ENCODE measurements at regions not wholly inside any gene's neighbourhood (a gene's known extent, or its start where the extent isn't known, plus 50 kb on each side); places are given as distances from the start of the nearest gene placed in this dataset.
"Not testable (repeated sequence)": the region's sequence is repeated elsewhere in the genome, so short reads cannot be mapped to it uniquely, and the experiment has no call there.

- H3K4me3 ChIP-seq (replicated peaks; ENCODE audit: low read depth, low read length), result no peak overlapping the region
- no peak for DNase-seq (ENCODE audit: low read depth)
- TF ChIP-seq CTCF (IDR thresholded peaks at IDR 0.05; ENCODE audit: low read length, missing control alignments), result no peak
Measured at GRCh38 chr3:162704799-162705385, 1208.3 kb downstream of the OTOL1 start.

DNA sequence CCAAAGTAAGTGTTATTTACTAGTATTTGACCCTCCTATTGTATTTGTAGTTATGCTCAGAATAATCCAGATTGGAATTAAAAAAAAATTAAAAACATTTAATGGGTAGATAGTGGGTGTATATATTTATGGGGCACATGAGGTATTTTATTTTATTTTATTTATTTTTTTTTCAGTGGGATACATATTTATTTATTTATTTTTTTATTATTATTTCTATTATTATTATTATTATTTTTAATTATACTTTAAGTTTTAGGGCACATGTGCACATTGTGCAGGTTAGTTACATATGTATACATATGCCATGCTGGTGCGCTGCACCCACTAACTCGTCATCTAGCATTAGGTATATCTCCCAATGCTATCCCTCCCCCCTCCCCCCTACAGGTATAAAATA lies 1211.8 kb downstream of the OTOL1 start:
- H3K4me3 ChIP-seq (replicated peaks; ENCODE audit: low read depth, low read length); DNase-seq (ENCODE audit: low read depth): not testable (repeated sequence)

DNA sequence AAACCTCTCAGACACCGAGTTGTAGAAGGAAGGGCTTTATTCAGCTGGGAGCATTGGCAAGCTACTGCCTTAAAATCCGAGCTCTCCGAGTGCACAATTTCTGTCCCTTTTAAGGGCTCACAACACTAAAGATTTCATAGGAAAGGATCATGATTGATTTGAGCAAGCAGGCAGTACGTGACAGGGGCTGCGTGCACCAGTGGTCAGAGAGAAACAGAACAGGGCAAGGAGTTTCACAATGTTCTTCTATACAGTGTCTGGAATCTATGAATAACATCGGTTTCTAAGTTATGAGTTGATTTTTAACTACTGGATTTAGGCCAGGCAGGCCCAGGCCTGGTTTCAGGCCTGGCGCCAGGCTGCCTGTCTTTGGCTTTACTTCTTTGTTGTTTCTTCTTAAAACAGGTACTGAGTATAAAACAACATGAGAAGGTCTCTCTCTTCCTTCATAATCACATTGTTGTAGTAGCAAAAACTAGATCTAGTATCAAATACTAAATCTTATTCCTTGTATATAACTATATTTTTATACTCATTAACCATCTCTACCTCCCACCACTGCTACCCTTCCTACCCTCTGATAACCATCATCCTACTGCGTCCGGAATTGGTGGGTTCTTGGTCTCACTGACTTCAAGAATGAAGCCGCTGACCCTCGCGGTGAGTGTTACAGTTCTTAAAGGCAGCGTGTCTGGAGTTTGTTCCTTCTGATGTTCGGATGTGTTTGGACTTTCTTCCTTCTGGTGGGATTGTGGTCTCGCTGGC lies 1212.5 kb downstream of the OTOL1 start:
- not testable (repeated sequence) for H3K4me3 ChIP-seq (replicated peaks; ENCODE audit: low read depth, low read length); DNase-seq (ENCODE audit: low read depth)

- no peak for DNase-seq (ENCODE audit: low read depth)
- no peak overlapping the region for H3K4me3 ChIP-seq (replicated peaks; ENCODE audit: low read depth, low read length)
- no peak for TF ChIP-seq CTCF (IDR thresholded peaks at IDR 0.05; ENCODE audit: low read length, missing control alignments)
Measured at GRCh38 chr3:162710332-162711112, 1213.9 kb downstream of the OTOL1 start.

DNA sequence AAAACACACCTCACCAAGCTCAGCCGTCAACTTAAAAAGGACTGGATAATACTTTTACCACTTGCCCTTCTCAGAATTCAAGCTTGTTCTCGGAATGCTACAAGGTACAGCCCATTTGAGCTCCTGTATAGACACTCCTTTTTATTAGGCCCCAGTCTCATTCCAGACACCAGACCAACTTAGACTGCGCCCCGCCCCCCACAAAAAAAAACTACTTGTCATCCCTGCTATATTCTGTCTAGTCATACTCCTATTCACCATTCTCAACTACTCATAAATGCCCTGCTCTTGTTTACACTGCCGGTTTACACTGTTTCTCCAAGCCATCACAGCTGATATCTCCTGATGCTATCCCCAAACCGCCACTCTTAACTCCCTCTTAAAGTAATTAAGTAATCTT lies 1220.5 kb downstream of the OTOL1 start:
- DNase-seq (ENCODE audit: low read depth), result not testable (repeated sequence)

DNA sequence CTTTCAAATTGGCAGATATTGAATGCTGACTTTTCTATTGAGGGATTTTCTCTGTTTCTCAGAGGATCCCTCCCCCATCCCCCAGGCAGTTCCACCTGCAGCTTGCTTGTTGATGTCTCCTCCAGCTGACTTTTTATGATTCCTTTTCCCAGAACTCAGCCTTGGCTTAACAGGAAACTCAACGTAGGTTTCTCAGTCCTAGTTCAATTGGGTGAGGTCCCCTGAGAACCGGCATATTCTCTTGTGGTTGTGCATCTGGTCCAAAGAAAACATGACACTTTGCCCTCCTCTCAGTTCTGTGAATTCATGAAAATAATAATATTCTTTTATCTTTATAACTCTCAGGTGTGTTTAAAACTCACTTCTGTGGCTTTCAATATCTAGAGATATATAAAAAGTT lies 1222.1 kb downstream of the OTOL1 start:
- TF ChIP-seq CTCF (IDR thresholded peaks at IDR 0.05; ENCODE audit: low read length, missing control alignments), result no peak
- DNase-seq (ENCODE audit: low read depth), result peak; percentile 24

More for the DNA sequence above, 1220.5 kb downstream of the OTOL1 start:
- not testable (repeated sequence) for H3K4me3 ChIP-seq (replicated peaks; ENCODE audit: low read depth, low read length)

DNA sequence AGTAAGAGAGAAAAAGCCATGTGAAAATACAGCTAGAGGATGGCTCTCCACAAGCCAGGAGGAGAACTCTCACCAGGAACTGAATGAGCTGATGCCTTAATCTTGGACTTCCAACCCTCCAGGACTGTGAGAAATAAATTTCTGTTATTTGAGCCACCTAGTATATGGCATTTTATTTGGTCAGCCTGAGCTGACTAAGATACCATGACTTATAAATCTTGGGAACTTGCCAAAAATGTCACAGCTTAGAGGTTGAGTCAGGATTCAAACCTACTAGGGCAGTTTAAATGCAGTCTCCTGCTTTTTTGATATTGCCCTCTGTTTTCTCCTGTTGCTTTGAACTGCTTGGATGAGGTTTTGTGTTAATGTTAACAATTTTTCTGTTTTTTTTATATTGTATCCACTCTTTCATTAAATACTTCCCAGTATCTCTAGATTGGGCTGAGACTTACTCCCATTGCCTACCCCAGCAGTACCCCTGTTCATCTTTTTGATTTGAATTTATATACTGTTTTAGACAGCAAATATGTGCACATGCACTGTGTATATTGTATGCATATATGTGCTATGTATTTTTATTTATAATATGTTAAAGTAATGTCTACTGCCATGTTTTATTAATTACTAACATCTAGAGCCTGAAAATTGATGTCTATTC lies 1223.2 kb downstream of the OTOL1 start:
- TF ChIP-seq CTCF (IDR thresholded peaks at IDR 0.05; ENCODE audit: low read length, missing control alignments), result no peak
- DNase-seq (ENCODE audit: low read depth), result peak; percentile 92
- H3K4me3 ChIP-seq (replicated peaks; ENCODE audit: low read depth, low read length), result no peak overlapping the region

More for the DNA sequence above, 1222.1 kb downstream of the OTOL1 start:
- H3K4me3 ChIP-seq (replicated peaks; ENCODE audit: low read depth, low read length), result no peak overlapping the region

GRCh38 chr3:162721736-162722135 lies 1225.1 kb downstream of the OTOL1 start:
- no peak overlapping the region for H3K4me3 ChIP-seq (replicated peaks; ENCODE audit: low read depth, low read length)
- DNase-seq (ENCODE audit: low read depth), result no peak
- TF ChIP-seq CTCF (IDR thresholded peaks at IDR 0.05; ENCODE audit: low read length, missing control alignments), result no peak
